ENCODE measurements at regions not wholly inside any gene's neighbourhood (a gene's known extent, or its start where the extent isn't known, plus 50 kb on each side); places are given as distances from the start of the nearest gene placed in this dataset.

GRCh38 chr10:128339753-128340152 lies 213.5 kb upstream of the MKI67 start:
- H3K4me1 ChIP-seq: no peaks in the 10 kb centered on the region
- H3K9me3 ChIP-seq: no peaks in the 10 kb centered on the region
- no peaks in the 10 kb centered on the region for H3K36me3 ChIP-seq
- WGBS (ENCODE audit: insufficient coverage, low coverage, low lambda C conversion rate, missing lambda C conversion rate): 64% methylated on average over 4 of the region's 4 CpGs
- DNase-seq (no peak), ATAC-seq (no peak)
- intact Hi-C loops (cut with DNase I): no loop called here
- H3K27ac ChIP-seq: no peak overlapping the region
- no peak overlapping the region for H3K4me3 ChIP-seq
- TF ChIP-seq POLR2A (IDR thresholded peaks at IDR 0.05): no peak
- TF ChIP-seq CTCF (IDR thresholded peaks at IDR 0.05): no peak
- H3K27me3 ChIP-seq: no peaks in the 10 kb centered on the region

GRCh38 chr10:128345353-128345752 lies 219.1 kb upstream of the MKI67 start:
- Histone ChIP-seq H3K36me3 (no peaks in the 10 kb centered on the region), H3K4me1 (no peaks in the 10 kb centered on the region), H3K9me3 (no peaks in the 10 kb centered on the region), H3K27me3 (no peaks in the 10 kb centered on the region), H3K27ac (no peak overlapping the region), H3K4me3 (no peak overlapping the region)
- ATAC-seq: no peak
- 50% methylated on average over 4 of the region's 4 CpGs for WGBS (ENCODE audit: insufficient coverage, low coverage, low lambda C conversion rate, missing lambda C conversion rate)
- DNase-seq: no peak
- TF ChIP-seq POLR2A (IDR thresholded peaks at IDR 0.05) (no peak), CTCF (IDR thresholded peaks at IDR 0.05) (no peak)
- intact Hi-C loops (cut with DNase I): no loop called here

GRCh38 chr10:128360783-128361182 lies 234.6 kb upstream of the MKI67 start:
- DNase-seq (no peak), ATAC-seq (no peak)
- H3K4me3 ChIP-seq: no peak overlapping the region
- no peak overlapping the region for H3K27ac ChIP-seq
- WGBS (ENCODE audit: insufficient coverage, low coverage, low lambda C conversion rate, missing lambda C conversion rate): 66% methylated on average over 3 of the region's 3 CpGs
- H3K4me1 ChIP-seq: no peaks in the 10 kb centered on the region
- intact Hi-C loops (cut with DNase I): no loop called here
- H3K36me3 ChIP-seq: no peaks in the 10 kb centered on the region
- no peaks in the 10 kb centered on the region for H3K9me3 ChIP-seq
- no peaks in the 10 kb centered on the region for H3K27me3 ChIP-seq
- TF ChIP-seq POLR2A (IDR thresholded peaks at IDR 0.05): no peak
- no peak for TF ChIP-seq CTCF (IDR thresholded peaks at IDR 0.05)

- Histone ChIP-seq H3K27me3 (no peaks in the 10 kb centered on the region), H3K9me3 (no peaks in the 10 kb centered on the region), H3K36me3 (no peaks in the 10 kb centered on the region), H3K4me3 (no peak overlapping the region), H3K27ac (no peak overlapping the region), H3K4me1 (no peaks in the 10 kb centered on the region)
- no peak for ATAC-seq
- DNase-seq: no peak
- intact Hi-C loops (cut with DNase I): no loop called here
- WGBS (ENCODE audit: insufficient coverage, low coverage, low lambda C conversion rate, missing lambda C conversion rate): 60% methylated on average over 7 of the region's 7 CpGs
- no peak for TF ChIP-seq POLR2A (IDR thresholded peaks at IDR 0.05)
- no peak for TF ChIP-seq CTCF (IDR thresholded peaks at IDR 0.05)
Measured at GRCh38 chr10:128361487-128361886, 235.3 kb upstream of the MKI67 start.

- WGBS (ENCODE audit: insufficient coverage, low coverage, low lambda C conversion rate, missing lambda C conversion rate): 56% methylated on average over 4 of the region's 4 CpGs
- Histone ChIP-seq H3K4me3 (no peak overlapping the region), H3K4me1 (no peaks in the 10 kb centered on the region), H3K36me3 (no peaks in the 10 kb centered on the region), H3K9me3 (no peaks in the 10 kb centered on the region), H3K27me3 (no peaks in the 10 kb centered on the region), H3K27ac (no peak overlapping the region)
- ATAC-seq (no peak), DNase-seq (no peak)
- intact Hi-C loops (cut with DNase I): no loop called here
- TF ChIP-seq POLR2A (IDR thresholded peaks at IDR 0.05): no peak
- TF ChIP-seq CTCF (IDR thresholded peaks at IDR 0.05): no peak
Measured at GRCh38 chr10:128362514-128362913, 236.3 kb upstream of the MKI67 start.
